ENCODE measurements at regions not wholly inside any gene's neighbourhood (a gene's known extent, or its start where the extent isn't known, plus 50 kb on each side); places are given as distances from the start of the nearest gene placed in this dataset.

DNA sequence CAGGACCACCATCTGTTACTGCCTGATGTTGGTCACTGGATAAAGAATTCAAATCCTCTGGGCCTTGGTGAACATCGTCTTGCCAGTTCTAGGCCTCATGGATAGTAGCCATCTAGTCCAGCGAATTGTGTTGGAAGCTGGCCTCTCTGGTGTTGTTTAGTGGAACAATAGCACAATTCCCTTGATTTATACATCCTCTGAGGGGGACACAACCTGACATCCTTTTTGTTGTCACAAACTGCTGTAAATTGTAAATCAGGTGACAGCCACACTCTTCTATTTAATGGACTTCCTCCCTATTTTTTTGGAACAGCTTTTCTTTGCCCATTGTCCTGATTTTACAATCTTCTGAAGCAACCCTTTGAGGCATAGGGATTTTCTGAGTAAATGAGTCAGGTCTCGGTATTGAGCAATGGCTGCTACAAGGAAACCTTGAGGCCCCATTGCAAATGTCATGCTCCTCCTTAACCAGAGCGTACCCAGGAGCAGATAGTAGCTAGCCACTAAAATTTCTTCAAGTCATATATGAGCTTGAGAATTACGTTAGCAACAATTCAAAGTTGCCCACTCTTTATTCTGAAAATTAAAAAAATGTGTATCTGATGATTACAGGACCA, 263.3 kb downstream of the COG6 start:
- no peak for FAIRE-seq
- Histone ChIP-seq H3K27me3 (ENCODE audit: control insufficient read depth in 2 of 2, insufficient read depth in 2 of 2, low read length in 2 of 2) (no peaks in the 10 kb centered on the region), H3K4me3 (no peak overlapping the region), H4K20me1 (replicated peaks; ENCODE audit: control insufficient read depth, insufficient read depth, low read length) (no peaks in the 10 kb centered on the region), H3K9me1 (ENCODE audit: control insufficient read depth, insufficient read depth, low read length) (no peaks in the 10 kb centered on the region), H3K4me1 (replicated peaks in 1 of 2; ENCODE audit: control insufficient read depth in 2 of 2, insufficient read depth in 2 of 2, low read length in 2 of 2) (no peaks in the 10 kb centered on the region), H3K9me3 (replicated peaks; ENCODE audit: control insufficient read depth, insufficient read depth, low read depth, low read length) (no peaks in the 10 kb centered on the region), H2AFZ (ENCODE audit: low read depth, low read length) (no peak overlapping the region), H3K36me3 (ENCODE audit: control insufficient read depth, insufficient read depth, low read length) (no peaks in the 10 kb centered on the region), H3K4me2 (ENCODE audit: insufficient read depth, low read length) (no peak overlapping the region), H3K27ac (ENCODE audit: extremely low read depth, low read depth, low read length) (no peak overlapping the region), H3K79me2 (ENCODE audit: control insufficient read depth, insufficient read depth, low read length) (no peaks in the 10 kb centered on the region), H3K9ac (ENCODE audit: insufficient read depth in 1 of 2, low read depth in 2 of 2, low read length in 2 of 2) (no peak overlapping the region)
- ChIA-PET POLR2A (no interaction called here), CTCF (ENCODE audit: low intra/inter-chr PET ratio) (no interaction called here)
- ATAC-seq, result no peak
- WGBS (ENCODE audit: insufficient coverage, low coverage, missing lambda C conversion rate), result 0% methylated on average over 5 of the region's 5 CpGs
- BruUV-seq (replicated peaks), result no TSS peak
- intact Hi-C loops (cut with micrococcal nuclease), result no loop called here
- DNase-seq (ENCODE audit: extremely low read depth in 1 of 4, low spot score in 3 of 4), result no peak
- TF ChIP-seq XRCC3 (IDR thresholded peaks at IDR 0.05), result no peak
- no peak for TF ChIP-seq ZBTB17 (CRISPR knock-in tag; IDR thresholded peaks at IDR 0.05)
- no peak for TF ChIP-seq MYNN (IDR thresholded peaks at IDR 0.05)
- no peak for TF ChIP-seq MYNN (CRISPR knock-in tag; IDR thresholded peaks at IDR 0.05)
- TF ChIP-seq ZC3H11A (IDR thresholded peaks at IDR 0.05; ENCODE audit: low read depth, low read length), result no peak
- no peak for TF ChIP-seq ZC3H4 (CRISPR knock-in tag; IDR thresholded peaks at IDR 0.05; ENCODE audit: borderline replicate concordance)
- no peak for TF ChIP-seq ZBTB8A (IDR thresholded peaks at IDR 0.05; ENCODE audit: partially characterized antibody)
- TF ChIP-seq, protein P1, sequence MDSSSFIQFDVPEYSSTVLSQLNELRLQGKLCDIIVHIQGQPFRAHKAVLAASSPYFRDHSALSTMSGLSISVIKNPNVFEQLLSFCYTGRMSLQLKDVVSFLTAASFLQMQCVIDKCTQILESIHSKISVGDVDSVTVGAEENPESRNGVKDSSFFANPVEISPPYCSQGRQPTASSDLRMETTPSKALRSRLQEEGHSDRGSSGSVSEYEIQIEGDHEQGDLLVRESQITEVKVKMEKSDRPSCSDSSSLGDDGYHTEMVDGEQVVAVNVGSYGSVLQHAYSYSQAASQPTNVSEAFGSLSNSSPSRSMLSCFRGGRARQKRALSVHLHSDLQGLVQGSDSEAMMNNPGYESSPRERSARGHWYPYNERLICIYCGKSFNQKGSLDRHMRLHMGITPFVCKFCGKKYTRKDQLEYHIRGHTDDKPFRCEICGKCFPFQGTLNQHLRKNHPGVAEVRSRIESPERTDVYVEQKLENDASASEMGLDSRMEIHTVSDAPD (CRISPR knock-in tag; IDR thresholded peaks at IDR 0.05), result no peak
- no peak for TF ChIP-seq ARID3A (IDR thresholded peaks at IDR 0.05; ENCODE audit: borderline replicate concordance, low read depth, low read length)
- no peak for TF ChIP-seq MAX (CRISPR knock-in tag; IDR thresholded peaks at IDR 0.05)
- no peak for TF ChIP-seq NFXL1 (CRISPR knock-in tag; IDR thresholded peaks at IDR 0.05)
- TF ChIP-seq CBX2 (IDR thresholded peaks at IDR 0.05; ENCODE audit: insufficient read depth, low read length, poor library complexity, severe bottlenecking), result no peak
- TF ChIP-seq KAT7 (CRISPR knock-in tag; IDR thresholded peaks at IDR 0.05; ENCODE audit: borderline replicate concordance), result no peak
- in situ Hi-C loops (cut with MboI), result no loop called here
